ENCODE measurements at regions not wholly inside any gene's neighbourhood (a gene's known extent, or its start where the extent isn't known, plus 50 kb on each side); places are given as distances from the start of the nearest gene placed in this dataset.

DNA sequence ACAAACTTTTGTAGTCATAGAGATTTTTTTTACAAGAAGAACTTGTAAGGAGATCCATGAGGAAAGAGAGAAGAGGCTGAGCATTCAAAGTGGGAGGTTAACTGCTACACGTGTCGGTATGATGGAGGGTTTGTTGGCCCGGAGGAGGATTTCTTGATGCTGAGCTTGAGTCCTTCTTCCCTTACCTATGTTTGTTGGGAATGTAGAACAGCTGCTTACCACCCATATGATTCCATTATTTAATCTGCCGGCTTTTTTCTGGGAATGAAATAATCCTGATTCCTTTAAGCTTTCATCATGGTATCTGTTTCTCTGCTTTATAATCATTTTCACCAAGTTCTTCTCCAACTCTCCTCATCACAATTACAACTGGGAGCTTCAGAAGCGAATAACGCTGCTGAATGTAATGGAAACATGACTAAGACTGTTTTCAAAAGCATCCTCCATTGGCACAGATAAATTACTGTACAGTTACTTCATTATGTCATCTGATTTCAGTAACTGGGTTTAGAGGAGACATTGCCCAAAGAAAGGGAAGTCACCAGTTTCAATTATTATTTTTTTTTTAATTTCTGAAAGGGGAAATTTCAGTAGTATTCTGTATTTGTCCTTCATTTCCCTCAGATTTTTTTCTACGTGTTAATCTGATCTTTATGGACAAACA, 420.6 kb downstream of the SPRY1 start:
- H3K27me3 Mint-ChIP-seq (ENCODE audit: unreplicated experiment): no peaks in the 10 kb centered on the region
- no peaks in the 10 kb centered on the region for H3K36me3 Mint-ChIP-seq (ENCODE audit: unreplicated experiment)
- H3K27ac Mint-ChIP-seq (ENCODE audit: unreplicated experiment): no peak overlapping the region
- no peak overlapping the region for H3K4me3 Mint-ChIP-seq (ENCODE audit: unreplicated experiment)
- TF ChIP-seq, protein P1, sequence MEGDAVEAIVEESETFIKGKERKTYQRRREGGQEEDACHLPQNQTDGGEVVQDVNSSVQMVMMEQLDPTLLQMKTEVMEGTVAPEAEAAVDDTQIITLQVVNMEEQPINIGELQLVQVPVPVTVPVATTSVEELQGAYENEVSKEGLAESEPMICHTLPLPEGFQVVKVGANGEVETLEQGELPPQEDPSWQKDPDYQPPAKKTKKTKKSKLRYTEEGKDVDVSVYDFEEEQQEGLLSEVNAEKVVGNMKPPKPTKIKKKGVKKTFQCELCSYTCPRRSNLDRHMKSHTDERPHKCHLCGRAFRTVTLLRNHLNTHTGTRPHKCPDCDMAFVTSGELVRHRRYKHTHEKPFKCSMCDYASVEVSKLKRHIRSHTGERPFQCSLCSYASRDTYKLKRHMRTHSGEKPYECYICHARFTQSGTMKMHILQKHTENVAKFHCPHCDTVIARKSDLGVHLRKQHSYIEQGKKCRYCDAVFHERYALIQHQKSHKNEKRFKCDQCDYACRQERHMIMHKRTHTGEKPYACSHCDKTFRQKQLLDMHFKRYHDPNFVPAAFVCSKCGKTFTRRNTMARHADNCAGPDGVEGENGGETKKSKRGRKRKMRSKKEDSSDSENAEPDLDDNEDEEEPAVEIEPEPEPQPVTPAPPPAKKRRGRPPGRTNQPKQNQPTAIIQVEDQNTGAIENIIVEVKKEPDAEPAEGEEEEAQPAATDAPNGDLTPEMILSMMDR (IDR thresholded peaks at IDR 0.05; ENCODE audit: partially characterized antibody, unreplicated experiment): no peak
- no peaks in the 10 kb centered on the region for H3K9me3 Mint-ChIP-seq (ENCODE audit: unreplicated experiment)
- no peaks in the 10 kb centered on the region for H3K4me1 Mint-ChIP-seq (ENCODE audit: low read depth, unreplicated experiment)
- no peak for DNase-seq

DNA sequence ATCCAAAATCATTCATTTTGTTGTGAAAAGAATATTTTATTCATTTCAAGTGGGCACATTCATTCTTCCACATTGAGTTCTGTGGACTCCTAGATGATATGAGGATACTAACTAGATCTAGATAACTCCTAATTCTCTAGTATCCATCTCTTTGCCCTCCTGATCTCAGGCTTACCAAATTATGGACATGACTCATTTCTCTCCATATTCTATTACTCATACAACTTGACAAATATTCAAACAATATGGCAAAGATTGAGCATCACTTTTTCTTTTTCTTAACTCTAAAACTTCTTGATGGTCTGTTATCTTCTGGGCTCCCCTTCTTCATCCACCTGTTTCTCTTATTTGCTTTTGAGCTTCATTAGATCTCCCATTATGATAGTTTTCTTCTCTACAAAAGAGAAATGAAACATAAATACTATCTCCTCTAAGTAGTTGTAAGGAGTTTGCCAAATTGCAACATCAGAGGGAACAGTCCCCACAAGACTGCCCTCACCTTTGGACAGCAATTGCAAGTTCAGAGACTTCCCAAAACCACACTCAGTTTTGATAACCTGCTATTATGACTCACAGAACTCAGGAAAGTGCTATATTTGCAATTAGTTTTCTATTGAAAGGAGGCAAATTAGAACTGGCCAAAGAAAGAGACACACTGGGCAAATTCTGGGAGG, 422.9 kb downstream of the SPRY1 start:
- no peak overlapping the region for H3K27ac Mint-ChIP-seq (ENCODE audit: unreplicated experiment)
- H3K27me3 Mint-ChIP-seq (ENCODE audit: unreplicated experiment): no peaks in the 10 kb centered on the region
- no peaks in the 10 kb centered on the region for H3K4me1 Mint-ChIP-seq (ENCODE audit: low read depth, unreplicated experiment)
- no peaks in the 10 kb centered on the region for H3K36me3 Mint-ChIP-seq (ENCODE audit: unreplicated experiment)
- no peaks in the 10 kb centered on the region for H3K9me3 Mint-ChIP-seq (ENCODE audit: unreplicated experiment)
- no peak for DNase-seq
- H3K4me3 Mint-ChIP-seq (ENCODE audit: unreplicated experiment): no peak overlapping the region
- TF ChIP-seq, protein P1 (IDR thresholded peaks at IDR 0.05; ENCODE audit: partially characterized antibody, unreplicated experiment): no peak

DNA sequence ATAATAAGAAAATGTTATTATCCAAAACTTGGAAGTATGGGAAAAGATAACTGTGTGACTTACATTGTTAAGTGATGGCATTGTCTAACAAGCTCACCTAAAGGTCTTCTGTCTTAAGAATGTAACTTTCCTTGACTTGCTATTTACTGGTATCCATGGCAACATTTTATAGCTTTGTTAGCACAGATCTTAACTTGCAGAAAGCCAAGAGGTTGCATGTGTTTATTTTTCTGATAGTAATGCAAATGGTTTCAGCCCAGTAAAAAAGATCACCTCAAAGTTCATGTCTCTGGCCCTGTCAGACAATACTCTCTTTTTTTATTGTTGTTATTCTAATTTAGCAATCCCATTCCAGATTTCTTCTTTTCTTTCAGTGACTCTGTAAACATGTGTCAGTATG, 425.3 kb downstream of the SPRY1 start:
- DNase-seq: no peak
- no peaks in the 10 kb centered on the region for H3K4me1 Mint-ChIP-seq (ENCODE audit: low read depth, unreplicated experiment)
- no peaks in the 10 kb centered on the region for H3K27me3 Mint-ChIP-seq (ENCODE audit: unreplicated experiment)
- TF ChIP-seq, protein P1 (IDR thresholded peaks at IDR 0.05; ENCODE audit: partially characterized antibody, unreplicated experiment): no peak
- no peak overlapping the region for H3K4me3 Mint-ChIP-seq (ENCODE audit: unreplicated experiment)
- H3K27ac Mint-ChIP-seq (ENCODE audit: unreplicated experiment): no peak overlapping the region
- no peaks in the 10 kb centered on the region for H3K9me3 Mint-ChIP-seq (ENCODE audit: unreplicated experiment)
- no peaks in the 10 kb centered on the region for H3K36me3 Mint-ChIP-seq (ENCODE audit: unreplicated experiment)

DNA sequence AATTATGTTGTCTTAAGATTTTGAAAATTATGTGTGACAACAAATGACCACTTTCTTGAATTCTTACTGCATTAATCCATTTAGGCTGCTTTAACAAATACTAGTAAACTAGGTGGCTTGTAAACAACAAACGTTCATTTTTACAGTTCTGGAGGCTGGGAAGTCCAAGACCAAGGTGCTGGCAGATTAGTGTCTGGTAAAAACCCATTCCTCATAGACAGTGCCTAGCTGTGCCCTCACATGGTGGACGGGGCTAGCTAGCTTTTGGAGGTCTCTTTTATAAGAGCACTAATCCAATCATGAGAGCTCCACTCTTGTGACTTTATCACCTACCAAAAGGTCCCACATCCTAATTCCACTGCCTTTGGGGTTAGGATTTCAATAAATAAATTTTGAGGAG, 425.8 kb downstream of the SPRY1 start:
- Mint-ChIP-seq H3K4me1 (ENCODE audit: low read depth, unreplicated experiment) (no peaks in the 10 kb centered on the region), H3K4me3 (ENCODE audit: unreplicated experiment) (no peak overlapping the region), H3K36me3 (ENCODE audit: unreplicated experiment) (no peaks in the 10 kb centered on the region), H3K9me3 (ENCODE audit: unreplicated experiment) (no peaks in the 10 kb centered on the region), H3K27me3 (ENCODE audit: unreplicated experiment) (no peaks in the 10 kb centered on the region), H3K27ac (ENCODE audit: unreplicated experiment) (no peak overlapping the region)
- DNase-seq: no peak
- TF ChIP-seq, protein P1 (IDR thresholded peaks at IDR 0.05; ENCODE audit: partially characterized antibody, unreplicated experiment): no peak

DNA sequence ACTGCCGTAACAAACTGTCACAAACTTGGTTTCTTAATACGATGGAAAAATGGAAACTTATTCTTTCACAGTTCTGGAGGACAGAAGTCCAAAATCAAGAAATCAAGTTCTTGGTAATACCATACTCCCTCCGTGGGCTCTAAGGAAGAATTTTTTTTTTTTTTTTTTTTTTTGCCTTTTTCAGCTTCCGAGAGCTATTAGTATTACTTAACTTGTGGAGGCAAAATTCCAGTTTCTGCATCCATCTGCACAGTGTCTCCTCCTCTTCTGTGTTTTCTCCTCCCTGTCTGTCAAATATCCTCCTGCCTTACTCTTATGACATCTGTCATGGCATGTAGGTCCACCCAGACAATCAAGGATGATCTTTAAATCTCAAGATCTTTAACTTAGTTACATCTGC, 426.6 kb downstream of the SPRY1 start:
- Mint-ChIP-seq H3K4me1 (ENCODE audit: low read depth, unreplicated experiment) (no peaks in the 10 kb centered on the region), H3K27me3 (ENCODE audit: unreplicated experiment) (no peaks in the 10 kb centered on the region), H3K36me3 (ENCODE audit: unreplicated experiment) (no peaks in the 10 kb centered on the region), H3K27ac (ENCODE audit: unreplicated experiment) (no peak overlapping the region), H3K9me3 (ENCODE audit: unreplicated experiment) (no peaks in the 10 kb centered on the region), H3K4me3 (ENCODE audit: unreplicated experiment) (no peak overlapping the region)
- DNase-seq: no peak
- TF ChIP-seq, protein P1 (IDR thresholded peaks at IDR 0.05; ENCODE audit: partially characterized antibody, unreplicated experiment): no peak

Data from glutamatergic neuron (in vitro differentiated cells).